ENCODE measurements at regions not wholly inside any gene's neighbourhood (a gene's known extent, or its start where the extent isn't known, plus 50 kb on each side); places are given as distances from the start of the nearest gene placed in this dataset.
"Not testable (repeated sequence)": the region's sequence is repeated elsewhere in the genome, so short reads cannot be mapped to it uniquely, and the experiment has no call there.

GRCh38 chr4:15294832-15295231 is 133.0 kb upstream of the C1QTNF7 start:
- DNase-seq = no peak

GRCh38 chr4:15295421-15296162 is 132.2 kb upstream of the C1QTNF7 start:
- DNase-seq = no peak

- no peak for DNase-seq
These were observed 130.5 kb upstream of the C1QTNF7 start for GRCh38 chr4:15297344-15297743.

GRCh38 chr4:15299627-15300026 is 128.2 kb upstream of the C1QTNF7 start:
- no peak for DNase-seq

- no peak for DNase-seq
These were observed 124.7 kb upstream of the C1QTNF7 start for GRCh38 chr4:15303052-15303641.

GRCh38 chr4:15314974-15315373 is 112.9 kb upstream of the C1QTNF7 start:
- DNase-seq = no peak

DNA sequence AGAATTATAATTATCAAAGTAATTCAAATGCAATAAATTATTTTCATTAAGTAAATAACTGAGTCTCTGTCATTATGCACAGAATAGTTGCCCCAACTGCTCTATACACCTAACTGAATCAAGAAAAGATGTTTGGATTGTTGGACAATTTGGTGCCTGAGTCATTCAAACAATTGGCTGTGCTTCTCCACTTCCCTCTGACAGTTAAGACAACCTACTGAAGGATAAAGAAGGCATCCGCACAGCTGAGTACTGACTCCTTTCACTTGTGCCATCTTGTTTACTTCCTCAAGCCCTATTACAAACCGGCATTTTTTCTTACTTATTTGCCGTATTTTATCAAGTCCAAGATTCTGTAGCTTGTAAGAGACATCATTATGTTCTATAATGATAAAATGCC is 110.6 kb upstream of the C1QTNF7 start:
- DNase-seq = no peak

GRCh38 chr4:15318621-15319348 is 109.0 kb upstream of the C1QTNF7 start:
- DNase-seq = no peak

DNA sequence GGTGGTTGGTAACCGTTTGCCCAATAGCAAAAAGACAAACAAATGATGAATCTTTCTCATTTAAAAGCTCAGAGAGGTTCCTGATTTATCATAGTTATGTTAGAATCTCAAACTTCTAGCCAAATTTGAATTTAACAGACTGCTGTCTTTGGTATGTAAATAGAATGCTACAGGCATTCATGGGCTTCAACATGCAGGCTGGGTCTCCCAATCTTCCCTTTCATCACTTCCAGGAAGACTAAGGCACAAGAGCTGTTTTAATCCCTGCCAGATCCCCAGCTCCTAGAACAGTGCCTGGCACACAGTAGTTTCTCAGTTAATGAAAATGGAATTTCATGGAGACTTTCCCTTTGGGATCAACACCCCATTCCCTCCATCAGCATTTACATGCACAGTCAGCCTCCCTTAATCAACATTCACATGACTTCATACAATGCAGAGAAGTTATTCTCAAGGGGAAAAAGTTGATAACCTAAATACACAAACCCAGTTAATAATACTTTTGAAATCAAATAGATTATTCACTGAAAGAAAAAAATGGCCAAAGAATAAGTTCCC is 107.6 kb upstream of the C1QTNF7 start:
- no peak for DNase-seq

DNA sequence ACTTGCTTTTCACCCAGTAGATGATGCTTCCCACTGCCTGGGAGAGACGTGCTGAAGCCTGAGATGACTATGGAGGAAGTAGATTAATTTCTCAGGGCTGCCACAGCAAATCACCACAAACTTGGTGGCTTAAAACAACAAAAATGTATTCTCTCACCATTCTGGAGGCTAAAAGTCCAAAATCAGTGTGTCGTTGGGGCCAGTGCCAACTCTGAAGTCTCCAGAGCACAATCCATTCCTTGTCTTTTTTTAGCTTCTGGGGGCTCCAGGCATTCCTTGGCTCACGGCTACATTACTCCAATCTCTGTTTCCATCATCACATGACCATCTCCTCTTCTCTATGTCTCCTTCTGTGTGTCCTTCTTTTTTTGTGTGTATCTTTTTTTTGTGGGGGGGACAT is 105.8 kb upstream of the C1QTNF7 start:
- DNase-seq = no peak

GRCh38 chr4:15325987-15326386 is 101.8 kb upstream of the C1QTNF7 start:
- DNase-seq = no peak

DNA sequence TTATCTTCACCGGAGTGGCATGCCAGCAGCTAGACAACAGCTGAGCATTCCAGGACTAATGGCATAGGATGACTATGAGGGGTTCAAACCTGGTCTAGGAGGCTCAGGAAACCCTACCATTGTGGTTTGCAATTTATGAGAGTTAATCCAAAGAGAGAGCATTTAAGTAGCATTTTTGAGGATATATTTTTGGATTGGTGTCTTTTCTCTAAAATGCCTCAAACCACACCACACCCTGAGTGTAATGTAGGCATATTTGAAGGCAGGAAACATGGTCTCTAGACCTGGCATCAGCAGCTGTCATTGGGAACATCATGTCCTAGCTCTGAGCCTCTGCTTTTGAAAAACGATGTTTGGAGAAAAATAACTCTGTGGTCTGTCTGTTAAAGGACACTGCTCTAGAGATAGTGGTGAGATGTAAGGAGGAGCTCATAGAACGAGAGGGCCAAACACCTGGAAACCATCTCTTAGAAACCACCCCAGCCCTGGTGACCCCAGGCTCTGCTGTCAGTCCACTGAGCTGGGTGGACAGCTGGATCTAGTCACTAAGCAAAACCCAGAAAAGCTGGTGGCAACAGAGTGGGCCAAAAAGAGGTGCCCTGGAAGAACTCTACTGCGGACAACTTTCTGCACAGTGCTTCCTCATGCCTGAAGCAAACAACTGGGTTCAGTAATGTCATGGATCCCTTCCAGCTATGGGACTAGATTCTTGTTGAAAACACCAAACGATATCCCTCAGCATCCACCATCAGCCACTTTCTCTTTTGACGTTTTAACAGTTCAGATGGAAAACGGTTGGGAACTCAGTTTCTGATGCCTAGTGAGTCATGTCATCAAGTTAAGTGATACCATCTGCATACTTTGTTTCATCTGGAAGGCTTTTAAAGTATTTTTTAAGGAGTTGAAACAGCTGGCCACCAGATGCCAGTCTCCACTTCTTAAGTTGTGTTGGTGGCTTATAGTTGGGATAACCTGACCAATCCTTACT is 100.2 kb upstream of the C1QTNF7 start:
- no peak for DNase-seq

DNA sequence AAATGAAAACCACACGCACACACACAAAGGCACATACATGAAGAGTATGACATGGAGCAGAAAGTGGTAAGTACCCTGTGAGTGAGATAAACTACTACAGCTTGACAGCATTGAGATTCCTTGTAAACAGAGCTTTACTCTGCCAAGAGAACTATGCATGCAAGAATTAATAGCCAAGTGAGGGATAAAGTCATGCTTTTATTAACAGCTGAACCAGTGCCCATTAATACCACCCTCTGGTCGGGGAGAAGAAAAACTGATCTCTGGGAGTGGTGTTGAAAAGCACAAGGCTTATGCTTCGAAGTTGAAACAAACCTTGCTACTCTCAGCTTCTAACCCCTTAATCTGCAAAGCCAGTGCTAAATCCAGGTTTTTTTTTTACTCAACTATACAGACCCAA is 95.9 kb upstream of the C1QTNF7 start:
- DNase-seq = no peak

GRCh38 chr4:15332377-15332776 is 95.5 kb upstream of the C1QTNF7 start:
- no peak for DNase-seq

GRCh38 chr4:15333692-15334633 is 93.9 kb upstream of the C1QTNF7 start:
- DNase-seq = no peak

DNA sequence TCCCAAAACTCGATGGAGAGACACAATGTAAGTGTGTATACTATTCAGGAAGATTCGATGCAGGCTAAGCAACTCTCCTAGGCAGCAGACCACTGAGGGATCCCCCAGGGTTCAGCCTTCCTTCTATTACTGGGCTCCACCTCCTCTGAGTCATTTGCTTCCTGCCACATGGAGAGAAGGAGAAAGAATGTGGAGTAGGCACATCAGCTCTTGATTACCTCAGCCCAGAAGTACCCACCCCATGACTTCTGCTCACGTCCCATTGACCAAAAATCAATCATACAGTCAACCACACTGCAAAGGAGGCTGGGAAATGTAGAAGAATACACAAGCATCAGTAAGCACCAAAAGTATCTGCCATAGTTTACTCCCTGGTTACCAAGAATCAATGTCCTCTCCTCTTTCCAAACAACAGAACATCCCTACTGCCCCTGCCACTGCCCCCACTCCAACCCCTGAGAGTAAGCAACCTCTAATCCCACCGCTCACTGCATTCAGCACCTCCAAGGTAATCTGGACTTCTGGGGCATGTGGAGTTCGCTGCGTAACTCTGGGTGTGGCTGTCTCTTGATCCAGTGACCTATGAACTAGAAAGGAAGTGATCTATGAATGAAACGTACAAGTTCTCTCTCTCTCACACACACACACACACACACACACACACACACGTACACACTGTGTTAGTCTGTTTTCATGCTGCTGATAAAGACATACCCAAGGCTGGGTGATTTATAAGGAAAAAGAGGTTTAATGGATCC is 91.2 kb upstream of the C1QTNF7 start:
- DNase-seq = no peak

DNA sequence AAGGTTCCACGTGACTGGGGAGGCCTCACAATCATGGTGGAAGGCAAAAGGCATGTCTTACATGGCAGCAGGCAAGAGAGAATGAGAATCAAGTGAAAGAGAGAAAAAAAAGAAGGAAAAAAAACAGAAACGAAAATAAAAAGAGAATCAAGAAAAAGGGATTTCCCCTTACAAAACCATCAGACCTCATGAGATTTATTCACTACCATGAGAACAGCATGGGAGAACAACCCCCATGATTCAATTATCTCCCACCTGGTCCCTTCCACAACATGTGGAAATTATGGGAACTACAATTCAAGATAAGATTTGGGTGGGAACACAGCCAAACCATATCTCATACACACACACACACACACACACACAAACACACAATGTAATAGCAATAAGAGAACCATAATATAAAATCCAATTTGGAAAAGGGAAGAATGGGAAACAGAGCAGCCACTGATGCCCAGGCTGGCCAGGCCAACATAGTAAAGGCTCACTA is 90.6 kb upstream of the C1QTNF7 start:
- DNase-seq = not testable (repeated sequence)

DNA sequence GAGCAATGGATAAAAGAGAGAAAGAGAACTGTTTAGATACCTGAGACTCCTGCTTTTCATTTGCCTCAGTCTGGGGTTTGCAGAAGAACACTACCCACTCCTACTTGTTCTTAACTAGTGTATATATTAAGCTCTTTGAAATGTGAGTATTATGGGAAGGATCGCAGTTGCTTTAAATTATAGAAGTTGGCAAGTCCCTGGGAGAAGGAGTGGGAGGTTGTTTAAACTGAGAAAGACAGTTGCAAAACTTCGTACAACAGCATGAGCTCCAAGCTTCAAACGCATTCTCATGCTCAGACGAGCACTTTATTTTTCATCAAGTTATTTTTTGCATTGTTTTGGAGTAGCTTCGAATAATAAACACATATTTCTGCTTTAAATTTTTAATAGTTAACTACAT is 88.1 kb upstream of the C1QTNF7 start:
- DNase-seq = no peak

DNA sequence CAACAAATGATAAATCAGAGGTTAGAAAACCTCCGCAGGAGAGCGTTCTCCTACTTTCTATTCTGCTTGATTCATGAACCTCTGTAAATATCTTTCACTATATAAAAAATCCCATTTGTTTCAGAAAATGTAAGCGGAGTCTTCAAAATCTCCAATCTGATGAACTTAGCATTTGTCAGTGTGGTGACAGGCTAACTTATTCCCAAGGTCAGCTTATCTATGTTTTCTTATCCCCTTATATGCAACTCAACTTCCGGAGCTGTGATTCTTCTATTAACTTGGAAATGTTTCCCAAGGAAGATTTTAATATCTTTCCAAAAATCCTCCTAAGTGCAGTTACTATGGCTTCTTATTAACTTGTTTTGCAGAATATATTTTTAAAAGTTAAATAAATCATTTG is 87.5 kb upstream of the C1QTNF7 start:
- DNase-seq = no peak
